RWPE2 (cell line): ENCODE measurements at regions not wholly inside any gene's neighbourhood (a gene's known extent, or its start where the extent isn't known, plus 50 kb on each side); places are given as distances from the start of the nearest gene placed in this dataset.
"Not testable (repeated sequence)": the region's sequence is repeated elsewhere in the genome, so short reads cannot be mapped to it uniquely, and the experiment has no call there.

Experiments
- ATAC-seq: fragments of 200-7000 bp; cut with Tn5 transposase; 3 replicates; pipeline ENCODE4 v1.9.1; 2021; ENCODE audit warnings: low read depth
- DNase-seq: peaks from one replicate; pipeline ENCODE4 v3.0.0-alpha.2; 2020; ENCODE audit warnings: low spot score
- H3K27ac ChIP-seq: fragments of 450-650 bp; 2 replicates; pipeline ENCODE4 v1.5.1; 2017; ENCODE audit warnings: mild to moderate bottlenecking; ENCODE audit not compliant: poor library complexity, severe bottlenecking
- H3K27me3 ChIP-seq: fragments of 250-450 bp; sonication (Bioruptor Pico); 2 replicates; pipeline ENCODE4 v1.5.1; 2021; ENCODE audit warnings: mild to moderate bottlenecking, moderate library complexity; ENCODE audit not compliant: insufficient read depth, poor library complexity, severe bottlenecking
- H3K36me3 ChIP-seq: fragments of 250-450 bp; sonication (Bioruptor Pico); 2 replicates; pipeline ENCODE4 v1.5.1; 2020; ENCODE audit warnings: low read depth, mild to moderate bottlenecking, moderate library complexity
- H3K4me1 ChIP-seq: fragments of 250-450 bp; sonication (Bioruptor Pico); 2 replicates; pipeline ENCODE4 v1.5.1; 2021; ENCODE audit warnings: mild to moderate bottlenecking, moderate library complexity; ENCODE audit not compliant: insufficient read depth, poor library complexity, severe bottlenecking
- H3K4me3 ChIP-seq: fragments of 250-450 bp; sonication (Bioruptor Pico); 2 replicates; pipeline ENCODE4 v1.5.1; 2021; ENCODE audit warnings: mild to moderate bottlenecking, moderate library complexity; ENCODE audit not compliant: severe bottlenecking
- H3K9me3 ChIP-seq: fragments of 250-450 bp; sonication (Bioruptor Pico); 2 replicates; pipeline ENCODE4 v1.5.1; 2021; ENCODE audit warnings: mild to moderate bottlenecking, moderate library complexity; ENCODE audit not compliant: severe bottlenecking
- CTCF ChIP-seq: fragments of 450-650 bp; IDR thresholded peaks from one replicate; pipeline ENCODE4 v1.5.1; 2017; ENCODE audit warnings: mild to moderate bottlenecking, moderate library complexity; ENCODE audit not compliant: poor library complexity, severe bottlenecking

GRCh38 chr11:103807806-103808205 lies 228.6 kb upstream of the DDI1 start:
- no peaks in the 10 kb centered on the region for H3K27me3 ChIP-seq
- DNase-seq (no peak), ATAC-seq (peak; percentile 56; the same call in 1 of the 3 replicates)
- H3K27ac ChIP-seq, result no peak overlapping the region
- no peaks in the 10 kb centered on the region for H3K36me3 ChIP-seq
- no peak for TF ChIP-seq CTCF
- H3K4me3 ChIP-seq, result no peak overlapping the region
- H3K4me1 ChIP-seq, result no peaks in the 10 kb centered on the region
- H3K9me3 ChIP-seq, result peaks cover 2% of the 10 kb centered on the region

- Histone ChIP-seq H3K9me3 (peaks cover 2% of the 10 kb centered on the region), H3K27ac (no peak overlapping the region), H3K36me3 (no peaks in the 10 kb centered on the region), H3K27me3 (no peaks in the 10 kb centered on the region), H3K4me1 (no peaks in the 10 kb centered on the region), H3K4me3 (no peak overlapping the region)
- ATAC-seq, result no peak
- TF ChIP-seq CTCF, result no peak
- DNase-seq, result no peak
Observed at GRCh38 chr11:103808252-103808651, 228.2 kb upstream of the DDI1 start.

GRCh38 chr11:103811870-103812455 lies 224.5 kb upstream of the DDI1 start:
- Histone ChIP-seq H3K27ac (no peak overlapping the region), H3K4me3 (no peak overlapping the region), H3K27me3 (no peaks in the 10 kb centered on the region), H3K4me1 (no peaks in the 10 kb centered on the region), H3K36me3 (no peaks in the 10 kb centered on the region), H3K9me3 (no peaks in the 10 kb centered on the region)
- no peak for TF ChIP-seq CTCF
- ATAC-seq, result no peak
- no peak for DNase-seq

GRCh38 chr11:103812680-103813079 lies 223.8 kb upstream of the DDI1 start:
- no peaks in the 10 kb centered on the region for H3K4me1 ChIP-seq
- DNase-seq (no peak), ATAC-seq (no peak)
- no peaks in the 10 kb centered on the region for H3K27me3 ChIP-seq
- no peak overlapping the region for H3K4me3 ChIP-seq
- TF ChIP-seq CTCF, result no peak
- no peaks in the 10 kb centered on the region for H3K9me3 ChIP-seq
- H3K36me3 ChIP-seq, result no peaks in the 10 kb centered on the region
- no peak overlapping the region for H3K27ac ChIP-seq

- H3K4me3 ChIP-seq, H3K9me3 ChIP-seq, H3K4me1 ChIP-seq, H3K36me3 ChIP-seq, ATAC-seq, H3K27ac ChIP-seq, H3K27me3 ChIP-seq, DNase-seq: not testable (repeated sequence)
Observed at GRCh38 chr11:103820345-103820744, 216.1 kb upstream of the DDI1 start.
